ENCODE measurements at regions not wholly inside any gene's neighbourhood (a gene's known extent, or its start where the extent isn't known, plus 50 kb on each side); places are given as distances from the start of the nearest gene placed in this dataset.

DNA sequence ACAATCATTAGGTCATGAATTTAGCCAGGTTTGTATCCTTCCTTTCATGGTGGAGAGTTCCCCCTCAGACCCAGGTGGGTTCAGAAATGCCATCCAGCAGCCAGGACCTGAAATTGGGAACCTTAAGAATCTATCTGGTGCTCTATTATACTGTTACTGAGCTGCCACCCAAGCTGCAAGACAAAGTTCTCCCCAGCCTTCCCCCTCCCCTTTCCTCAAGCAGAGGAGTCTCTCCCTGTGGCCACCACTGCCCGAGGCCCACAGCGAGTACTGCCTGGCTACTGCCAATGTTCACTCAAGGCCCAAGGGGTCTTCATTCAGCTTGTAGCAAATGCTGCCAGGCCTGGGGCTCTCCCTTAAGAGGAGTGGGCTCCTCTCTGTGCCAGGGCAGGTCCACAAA, 133.8 kb downstream of the TMEM38B start:
- no peak overlapping the region for H3K9ac ChIP-seq
- no peak overlapping the region for H3K4me3 ChIP-seq
- H3K4me2 ChIP-seq = no peak overlapping the region
- H4K20me1 ChIP-seq = no peaks in the 10 kb centered on the region
- TF ChIP-seq Cebpa-rat (IDR thresholded peaks at IDR 0.05) = no peak
- H3K27ac ChIP-seq = no peak overlapping the region
- no peaks in the 10 kb centered on the region for H3K36me3 ChIP-seq
- H3K9me3 ChIP-seq (replicated peaks in 1 of 11) = peaks cover 0 to 1% (median 0%) of the 10 kb centered on the region in 11 experiments; a peak in 1 of 22 replicates
- no peaks in the 10 kb centered on the region for H3K4me1 ChIP-seq
- no peaks in the 10 kb centered on the region for H3K27me3 ChIP-seq

- no peak overlapping the region for H3K4me2 ChIP-seq
- H3K9ac ChIP-seq = no peak overlapping the region
- no peaks in the 10 kb centered on the region for H3K36me3 ChIP-seq
- no peaks in the 10 kb centered on the region for H3K4me1 ChIP-seq
- no peaks in the 10 kb centered on the region for H3K27me3 ChIP-seq
- H3K4me3 ChIP-seq = no peak overlapping the region
- H3K27ac ChIP-seq = no peak overlapping the region
- H4K20me1 ChIP-seq = no peaks in the 10 kb centered on the region
- TF ChIP-seq Cebpa-rat (IDR thresholded peaks at IDR 0.05) = no peak
- no peaks in the 10 kb centered on the region for H3K9me3 ChIP-seq (replicated peaks in 1 of 11)
Observed at GRCh38 chr9:105828596-105829213, 134.4 kb downstream of the TMEM38B start.

DNA sequence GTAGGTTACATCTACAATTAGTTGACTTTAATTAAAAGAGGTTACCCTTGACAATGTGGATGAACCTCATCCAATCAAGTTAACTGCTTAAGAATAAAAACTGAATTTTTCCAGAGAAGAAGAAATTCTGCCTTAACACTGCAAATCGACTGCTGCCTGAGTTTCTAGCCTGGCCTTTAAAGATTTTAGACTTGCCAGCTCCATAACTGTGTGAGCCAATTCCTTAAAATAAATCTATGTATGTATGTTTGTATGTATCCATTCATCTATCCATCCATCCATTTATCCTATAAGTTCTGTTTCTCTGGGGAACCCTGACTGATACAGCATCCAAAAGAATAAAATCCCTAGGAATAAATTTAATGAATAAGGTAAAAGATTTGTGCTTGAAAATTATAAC, 136.1 kb downstream of the TMEM38B start:
- H3K4me1 ChIP-seq = no peaks in the 10 kb centered on the region
- H3K9me3 ChIP-seq (replicated peaks in 1 of 11) = no peaks in the 10 kb centered on the region
- no peak for TF ChIP-seq Cebpa-rat (IDR thresholded peaks at IDR 0.05)
- no peaks in the 10 kb centered on the region for H3K27me3 ChIP-seq
- H3K36me3 ChIP-seq = no peaks in the 10 kb centered on the region
- no peak overlapping the region for H3K4me2 ChIP-seq
- no peak overlapping the region for H3K4me3 ChIP-seq
- no peaks in the 10 kb centered on the region for H4K20me1 ChIP-seq
- H3K27ac ChIP-seq = no peak overlapping the region
- H3K9ac ChIP-seq = no peak overlapping the region

- Histone ChIP-seq H3K4me2 (no peak overlapping the region), H3K36me3 (no peaks in the 10 kb centered on the region), H3K9ac (no peak overlapping the region), H4K20me1 (no peaks in the 10 kb centered on the region), H3K9me3 (replicated peaks in 1 of 11) (no peaks in the 10 kb centered on the region), H3K4me3 (no peak overlapping the region), H3K27me3 (no peaks in the 10 kb centered on the region), H3K27ac (no peak overlapping the region), H3K4me1 (no peaks in the 10 kb centered on the region)
- no peak for TF ChIP-seq Cebpa-rat (IDR thresholded peaks at IDR 0.05)
Observed at GRCh38 chr9:105832096-105832710, 137.9 kb downstream of the TMEM38B start.

DNA sequence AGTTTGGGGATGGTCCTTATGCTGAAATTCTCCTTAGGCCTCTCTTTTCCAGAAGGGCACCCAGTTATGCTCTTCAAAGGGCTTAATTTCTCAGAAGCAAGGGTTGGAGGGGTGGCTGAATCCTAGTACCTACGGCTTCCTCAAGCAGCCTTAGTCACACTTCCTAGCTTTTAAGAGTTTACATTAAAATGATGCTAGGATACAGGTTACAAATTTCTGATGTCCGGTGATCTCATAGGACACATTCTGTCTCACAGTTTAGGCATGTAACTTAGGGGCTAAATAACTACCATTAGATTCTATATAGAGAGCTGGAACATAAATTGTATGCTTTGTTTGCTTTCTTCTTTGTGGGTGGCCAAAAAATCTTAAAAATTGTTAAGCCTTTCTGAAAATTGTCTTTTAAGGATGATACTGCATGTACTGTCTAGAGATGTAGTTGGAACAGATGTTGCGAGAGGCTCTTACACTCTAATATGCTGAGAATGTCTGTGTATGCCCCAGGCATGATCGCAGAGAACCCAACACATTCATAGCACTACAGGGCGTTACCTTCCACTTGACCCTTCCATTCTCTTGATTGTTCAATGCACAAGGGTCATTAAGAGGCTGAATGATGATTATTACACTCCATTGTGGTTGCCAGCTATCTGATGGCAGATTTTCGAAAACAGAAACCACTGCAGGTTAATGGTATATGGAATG, 139.1 kb downstream of the TMEM38B start:
- no peak overlapping the region for H3K4me2 ChIP-seq
- no peaks in the 10 kb centered on the region for H4K20me1 ChIP-seq
- no peaks in the 10 kb centered on the region for H3K9me3 ChIP-seq (replicated peaks in 1 of 11)
- no peaks in the 10 kb centered on the region for H3K4me1 ChIP-seq
- H3K27me3 ChIP-seq = no peaks in the 10 kb centered on the region
- no peaks in the 10 kb centered on the region for H3K36me3 ChIP-seq
- no peak overlapping the region for H3K27ac ChIP-seq
- no peak overlapping the region for H3K9ac ChIP-seq
- TF ChIP-seq Cebpa-rat (IDR thresholded peaks at IDR 0.05) = no peak
- H3K4me3 ChIP-seq = no peak overlapping the region

GRCh38 chr9:105834404-105834803, 140.1 kb downstream of the TMEM38B start:
- no peaks in the 10 kb centered on the region for H3K4me1 ChIP-seq
- H3K27me3 ChIP-seq = no peaks in the 10 kb centered on the region
- H3K9ac ChIP-seq = no peak overlapping the region
- H3K36me3 ChIP-seq = no peaks in the 10 kb centered on the region
- TF ChIP-seq Cebpa-rat (IDR thresholded peaks at IDR 0.05) = no peak
- H3K9me3 ChIP-seq (replicated peaks in 1 of 11) = no peaks in the 10 kb centered on the region
- no peak overlapping the region for H3K4me2 ChIP-seq
- H3K27ac ChIP-seq = no peak overlapping the region
- no peak overlapping the region for H3K4me3 ChIP-seq
- no peaks in the 10 kb centered on the region for H4K20me1 ChIP-seq

GRCh38 chr9:105835721-105836120, 141.4 kb downstream of the TMEM38B start:
- Histone ChIP-seq H3K4me2 (no peak overlapping the region), H3K27ac (no peak overlapping the region), H3K9ac (no peak overlapping the region), H3K27me3 (no peaks in the 10 kb centered on the region), H4K20me1 (no peaks in the 10 kb centered on the region), H3K9me3 (replicated peaks in 1 of 11) (no peaks in the 10 kb centered on the region), H3K4me1 (no peaks in the 10 kb centered on the region), H3K4me3 (no peak overlapping the region), H3K36me3 (no peaks in the 10 kb centered on the region)
- no peak for TF ChIP-seq Cebpa-rat (IDR thresholded peaks at IDR 0.05)

- Histone ChIP-seq H4K20me1 (no peaks in the 10 kb centered on the region), H3K9me3 (replicated peaks in 1 of 11) (no peaks in the 10 kb centered on the region), H3K36me3 (no peaks in the 10 kb centered on the region), H3K4me3 (no peak overlapping the region), H3K9ac (no peak overlapping the region), H3K27ac (no peak overlapping the region), H3K27me3 (no peaks in the 10 kb centered on the region), H3K4me1 (no peaks in the 10 kb centered on the region), H3K4me2 (no peak overlapping the region)
- TF ChIP-seq Cebpa-rat (IDR thresholded peaks at IDR 0.05) = no peak
Observed at GRCh38 chr9:105836936-105837660, 142.8 kb downstream of the TMEM38B start.

DNA sequence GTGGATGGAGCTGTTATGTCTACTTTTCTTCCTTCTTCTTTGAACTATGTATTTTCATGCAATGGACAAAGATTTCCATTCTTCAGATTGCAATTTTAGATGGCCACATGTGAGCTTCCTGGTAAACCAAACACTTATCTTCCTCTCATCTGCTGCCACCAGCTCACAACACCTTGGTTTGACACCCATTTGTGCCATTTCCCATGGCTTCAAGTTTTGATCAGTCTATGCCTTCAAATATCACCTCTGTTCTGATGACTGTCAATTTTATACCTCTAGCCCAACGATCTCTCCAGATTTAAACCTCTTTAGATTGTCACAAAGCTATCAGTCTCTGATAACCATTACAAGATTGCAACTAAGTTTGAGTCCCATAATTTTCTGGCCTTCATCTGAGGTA, 147.2 kb downstream of the TMEM38B start:
- H3K27me3 ChIP-seq = no peaks in the 10 kb centered on the region
- no peak overlapping the region for H3K27ac ChIP-seq
- no peak overlapping the region for H3K9ac ChIP-seq
- no peaks in the 10 kb centered on the region for H4K20me1 ChIP-seq
- H3K4me3 ChIP-seq = no peak overlapping the region
- no peaks in the 10 kb centered on the region for H3K36me3 ChIP-seq
- TF ChIP-seq Cebpa-rat (IDR thresholded peaks at IDR 0.05) = no peak
- no peaks in the 10 kb centered on the region for H3K4me1 ChIP-seq
- H3K9me3 ChIP-seq (replicated peaks in 1 of 11) = no peaks in the 10 kb centered on the region
- no peak overlapping the region for H3K4me2 ChIP-seq

All from BLaER1 treated with 17β-estradiol and CSF1 and Interleukin-3, amounts not matched to agents 10 nM and 100 nM (cell line).